GM12864 (cell line): ENCODE measurements at regions not wholly inside any gene's neighbourhood (a gene's known extent, or its start where the extent isn't known, plus 50 kb on each side); places are given as distances from the start of the nearest gene placed in this dataset.
"Not testable (repeated sequence)": the region's sequence is repeated elsewhere in the genome, so short reads cannot be mapped to it uniquely, and the experiment has no call there.

Source experiments
- DNase-seq: peaks from one replicate; pipeline ENCODE4 v3.0.0-alpha.2; 2011; ENCODE audit warnings: low read depth
- H3K4me3 ChIP-seq: 2 replicates; pipeline ENCODE4 v1.5.1; 2011; ENCODE audit warnings: mild to moderate bottlenecking, low read depth, low read length, control low read depth
- CTCF ChIP-seq: IDR thresholded peaks from 2 replicates; pipeline ENCODE4 v1.5.1; 2011; ENCODE audit warnings: low read depth, mild to moderate bottlenecking, moderate library complexity, low read length, control low read depth, inconsistent platforms; ENCODE audit errors: missing control alignments

GRCh38 chr14:37992499-37992898 is 215.2 kb upstream of the SSTR1 start:
- no peak for DNase-seq
- no peak for TF ChIP-seq CTCF

DNA sequence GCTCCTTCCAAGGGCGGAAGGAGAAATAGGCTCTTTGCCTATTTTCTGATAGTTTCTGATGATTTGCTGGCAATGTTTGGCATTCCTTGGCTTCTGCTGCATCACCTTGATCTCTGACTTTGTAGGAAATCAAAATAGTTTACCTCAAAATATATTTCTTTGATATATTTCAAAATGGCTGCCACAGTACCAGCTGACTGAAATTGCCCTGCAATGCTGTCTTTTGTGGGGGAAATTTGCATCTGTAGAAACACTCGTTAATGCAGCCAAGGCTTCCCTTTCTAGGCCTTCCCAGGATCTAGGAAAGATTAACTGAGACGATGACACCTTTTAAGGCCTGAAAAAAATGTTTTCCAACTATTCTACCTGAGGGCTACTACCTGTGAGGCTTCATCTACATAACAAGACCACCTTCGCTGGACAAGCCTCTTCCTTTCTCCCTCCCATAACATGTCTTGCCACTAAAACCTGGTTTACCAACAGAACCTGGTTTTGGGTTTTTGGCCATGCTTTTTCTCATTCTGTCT is 212.8 kb upstream of the SSTR1 start:
- TF ChIP-seq CTCF = no peak
- H3K4me3 ChIP-seq = no peak overlapping the region
- DNase-seq = no peak

More at GRCh38 chr14:37992499-37992898, 215.2 kb upstream of the SSTR1 start:
- H3K4me3 ChIP-seq = no peak overlapping the region

DNA sequence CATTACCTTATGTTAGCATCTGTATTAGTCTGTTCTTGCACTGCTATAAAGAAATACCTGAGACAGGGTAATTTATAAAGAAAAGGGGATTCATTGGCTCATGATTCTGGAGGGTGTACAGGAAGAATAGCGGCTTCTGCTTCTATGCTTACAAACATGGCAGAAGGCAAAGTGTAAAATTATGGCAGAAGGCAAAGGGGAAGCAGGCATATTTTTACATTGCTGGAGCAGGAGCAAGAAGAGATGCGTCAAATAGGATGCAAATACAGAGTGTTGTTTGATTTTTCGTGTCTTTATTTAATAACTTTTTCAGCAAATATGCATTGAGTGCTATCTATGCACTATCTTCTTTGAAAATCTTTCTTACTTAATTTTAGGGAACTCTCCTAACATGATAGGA is 210.7 kb upstream of the SSTR1 start:
- no peak for DNase-seq
- no peak overlapping the region for H3K4me3 ChIP-seq
- no peak for TF ChIP-seq CTCF

DNA sequence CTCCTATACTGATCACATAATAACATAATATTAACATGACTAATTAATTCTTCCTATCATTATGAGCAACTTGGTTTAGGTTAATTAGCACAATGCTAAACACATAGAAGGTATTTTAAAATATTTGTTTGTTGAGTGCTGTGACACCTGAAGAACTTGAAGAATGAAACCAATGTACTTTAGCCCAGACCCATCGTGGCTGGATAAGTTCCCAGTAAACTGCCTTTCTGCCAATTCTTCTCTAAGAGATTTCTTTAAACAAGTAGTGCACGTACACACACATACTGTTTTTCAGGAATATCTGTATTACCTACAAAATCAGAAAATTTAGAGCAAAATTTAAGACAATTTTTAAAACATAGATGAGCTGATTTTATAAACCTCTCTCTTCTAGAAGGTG is 207.4 kb upstream of the SSTR1 start:
- no peak overlapping the region for H3K4me3 ChIP-seq
- TF ChIP-seq CTCF = no peak
- no peak for DNase-seq

DNA sequence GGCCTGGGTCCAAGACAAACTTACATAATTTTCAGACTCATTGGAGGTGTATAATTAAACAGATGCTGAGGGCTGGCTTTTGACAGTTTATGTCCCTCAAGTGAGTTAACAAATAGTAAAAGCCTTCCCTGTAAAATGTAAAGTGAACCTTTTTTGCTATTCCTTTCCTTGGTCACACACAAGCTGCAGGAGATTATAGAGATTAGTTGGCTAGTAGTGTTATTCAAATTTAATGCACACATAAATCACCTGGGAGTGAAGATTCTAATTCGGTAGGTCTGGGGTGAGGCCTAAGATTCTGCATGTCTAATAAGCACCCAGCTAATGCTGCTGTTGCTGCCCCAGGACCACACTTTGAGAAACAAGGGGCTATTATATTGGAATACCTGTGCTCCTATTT is 206.2 kb upstream of the SSTR1 start:
- no peak for TF ChIP-seq CTCF
- H3K4me3 ChIP-seq = no peak overlapping the region
- no peak for DNase-seq

DNA sequence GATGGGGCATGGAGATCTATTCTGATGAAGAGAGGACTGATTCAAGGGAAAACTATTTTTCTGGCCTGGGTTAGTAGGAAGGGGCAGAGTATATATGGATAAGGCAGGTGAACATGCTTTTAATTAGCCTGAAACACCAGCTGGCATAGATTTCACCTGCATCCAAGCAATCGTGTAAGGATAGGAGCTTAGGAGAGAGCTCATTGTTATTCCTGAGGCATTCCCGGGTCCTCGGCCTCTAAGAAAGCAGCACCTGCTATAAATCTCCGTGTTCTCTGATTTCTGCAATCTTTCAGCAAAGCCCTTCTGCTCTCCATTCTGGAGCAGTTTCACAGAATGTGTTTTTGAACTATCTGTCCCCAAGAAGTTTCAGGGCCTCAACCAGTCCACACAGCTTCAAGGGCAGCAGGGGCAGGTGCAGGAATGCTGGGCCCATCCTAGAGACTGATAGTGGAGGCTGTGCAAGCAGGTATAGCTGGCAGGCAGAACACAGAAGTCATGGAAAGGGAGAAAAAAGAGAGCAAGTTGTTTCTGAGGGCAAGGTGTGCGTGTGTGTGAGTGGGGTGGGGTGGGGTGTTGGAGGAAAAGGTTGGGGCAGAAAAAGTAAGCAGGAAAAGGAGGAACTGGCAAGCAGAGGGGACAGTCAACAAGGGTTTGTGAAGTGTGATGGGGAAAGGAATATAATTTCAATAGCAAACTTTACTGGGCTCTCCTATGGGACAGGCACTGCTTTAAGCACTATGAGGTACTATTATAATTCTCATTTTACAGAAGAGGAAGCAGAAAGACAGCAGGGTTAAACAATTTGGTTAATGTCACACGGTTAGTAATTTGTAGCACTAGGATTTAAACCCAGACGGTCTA is 203.7 kb upstream of the SSTR1 start:
- no peak overlapping the region for H3K4me3 ChIP-seq
- no peak for TF ChIP-seq CTCF
- no peak for DNase-seq

GRCh38 chr14:38004610-38004879 is 203.2 kb upstream of the SSTR1 start:
- TF ChIP-seq CTCF = no peak

DNA sequence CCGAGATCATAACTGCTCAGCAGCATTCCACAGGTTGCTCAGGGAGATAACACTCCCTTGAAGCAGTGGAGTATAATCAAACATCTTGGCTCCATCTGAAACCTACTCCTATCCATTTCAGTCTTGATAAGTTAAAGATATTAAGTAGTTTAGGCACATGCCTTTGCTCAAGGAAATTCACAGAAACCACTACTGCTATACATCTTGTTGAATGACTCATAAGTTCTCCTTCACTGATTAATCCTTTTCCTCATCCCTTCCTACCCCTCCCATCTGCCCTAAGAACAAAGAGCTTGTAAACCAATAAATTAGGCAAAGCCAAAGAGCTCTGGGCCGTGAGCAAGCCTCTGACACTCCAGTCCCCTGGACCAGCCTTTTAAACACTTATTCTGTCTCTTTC is 196.5 kb upstream of the SSTR1 start:
- not testable (repeated sequence) for H3K4me3 ChIP-seq, DNase-seq

More at GRCh38 chr14:38004610-38004879, 203.2 kb upstream of the SSTR1 start:
- no peak for DNase-seq
- no peak overlapping the region for H3K4me3 ChIP-seq
